ENCODE measurements at regions not wholly inside any gene's neighbourhood (a gene's known extent, or its start where the extent isn't known, plus 50 kb on each side); places are given as distances from the start of the nearest gene placed in this dataset.
"Not testable (repeated sequence)": the region's sequence is repeated elsewhere in the genome, so short reads cannot be mapped to it uniquely, and the experiment has no call there.

DNA sequence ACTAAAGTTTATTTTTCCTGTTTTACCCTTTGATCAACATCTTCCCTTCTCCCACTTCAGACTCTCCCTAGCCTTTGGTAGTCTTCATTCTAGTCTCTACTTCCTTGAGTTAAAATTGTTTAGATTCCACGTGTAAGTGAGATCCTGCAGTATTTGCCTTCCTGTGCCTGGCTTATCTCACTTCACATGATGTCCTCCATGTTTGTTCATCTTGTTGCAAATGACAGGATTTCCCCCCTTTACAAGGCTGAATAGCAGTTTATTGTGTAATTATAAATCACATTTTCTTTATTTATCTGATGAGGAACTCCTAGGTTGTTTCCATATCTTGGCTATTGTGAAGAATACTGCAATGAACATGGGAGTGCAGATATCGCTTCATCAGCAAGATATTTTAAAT lies 461.7 kb downstream of the CHSY3 start:
- H3K4me3 ChIP-seq (ENCODE audit: low read length): no peak overlapping the region
- H3K9ac ChIP-seq (ENCODE audit: low read length): no peak overlapping the region

GRCh38 chr5:130350131-130350530 lies 445.9 kb downstream of the CHSY3 start:
- no peaks in the 10 kb centered on the region for H3K27me3 ChIP-seq (ENCODE audit: control insufficient read depth, insufficient read depth, low read length)
- no peaks in the 10 kb centered on the region for H3K36me3 ChIP-seq (ENCODE audit: control insufficient read depth, insufficient read depth, low read length)
- no peaks in the 10 kb centered on the region for H3K4me1 ChIP-seq (ENCODE audit: control insufficient read depth, insufficient read depth, low read length)
- no peak overlapping the region for H3K4me3 ChIP-seq (ENCODE audit: low read length)
- no peak overlapping the region for H3K9ac ChIP-seq (ENCODE audit: low read length)
- H3K27ac ChIP-seq (ENCODE audit: low read depth, low read length): no peak overlapping the region

More for the DNA sequence above, 461.7 kb downstream of the CHSY3 start:
- no peak overlapping the region for H3K27ac ChIP-seq (ENCODE audit: low read depth, low read length)
- H3K36me3 ChIP-seq (ENCODE audit: control insufficient read depth, insufficient read depth, low read length): no peaks in the 10 kb centered on the region
- H3K4me1 ChIP-seq (ENCODE audit: control insufficient read depth, insufficient read depth, low read length): no peaks in the 10 kb centered on the region
- no peaks in the 10 kb centered on the region for H3K27me3 ChIP-seq (ENCODE audit: control insufficient read depth, insufficient read depth, low read length)

GRCh38 chr5:130337179-130337888 lies 433.1 kb downstream of the CHSY3 start:
- Histone ChIP-seq H3K27me3 (ENCODE audit: control insufficient read depth, insufficient read depth, low read length) (no peaks in the 10 kb centered on the region), H3K4me3 (ENCODE audit: low read length) (no peak overlapping the region), H3K27ac (ENCODE audit: low read depth, low read length) (no peak overlapping the region), H3K9ac (ENCODE audit: low read length) (no peak overlapping the region), H3K4me1 (ENCODE audit: control insufficient read depth, insufficient read depth, low read length) (no peaks in the 10 kb centered on the region), H3K36me3 (ENCODE audit: control insufficient read depth, insufficient read depth, low read length) (no peaks in the 10 kb centered on the region)

- H3K27me3 ChIP-seq (ENCODE audit: control insufficient read depth, insufficient read depth, low read length): no peaks in the 10 kb centered on the region
- no peak overlapping the region for H3K4me3 ChIP-seq (ENCODE audit: low read length)
- no peak overlapping the region for H3K27ac ChIP-seq (ENCODE audit: low read depth, low read length)
- H3K9ac ChIP-seq (ENCODE audit: low read length): no peak overlapping the region
- H3K4me1 ChIP-seq (ENCODE audit: control insufficient read depth, insufficient read depth, low read length): no peaks in the 10 kb centered on the region
- no peaks in the 10 kb centered on the region for H3K36me3 ChIP-seq (ENCODE audit: control insufficient read depth, insufficient read depth, low read length)
Measured at GRCh38 chr5:130335117-130335516, 430.9 kb downstream of the CHSY3 start.

- H3K27ac ChIP-seq (ENCODE audit: low read depth, low read length): no peak overlapping the region
- H3K27me3 ChIP-seq (ENCODE audit: control insufficient read depth, insufficient read depth, low read length): no peaks in the 10 kb centered on the region
- H3K4me3 ChIP-seq (ENCODE audit: low read length): no peak overlapping the region
- H3K36me3 ChIP-seq (ENCODE audit: control insufficient read depth, insufficient read depth, low read length): no peaks in the 10 kb centered on the region
- no peak overlapping the region for H3K9ac ChIP-seq (ENCODE audit: low read length)
- no peaks in the 10 kb centered on the region for H3K4me1 ChIP-seq (ENCODE audit: control insufficient read depth, insufficient read depth, low read length)
Measured at GRCh38 chr5:130333089-130333488, 428.8 kb downstream of the CHSY3 start.

DNA sequence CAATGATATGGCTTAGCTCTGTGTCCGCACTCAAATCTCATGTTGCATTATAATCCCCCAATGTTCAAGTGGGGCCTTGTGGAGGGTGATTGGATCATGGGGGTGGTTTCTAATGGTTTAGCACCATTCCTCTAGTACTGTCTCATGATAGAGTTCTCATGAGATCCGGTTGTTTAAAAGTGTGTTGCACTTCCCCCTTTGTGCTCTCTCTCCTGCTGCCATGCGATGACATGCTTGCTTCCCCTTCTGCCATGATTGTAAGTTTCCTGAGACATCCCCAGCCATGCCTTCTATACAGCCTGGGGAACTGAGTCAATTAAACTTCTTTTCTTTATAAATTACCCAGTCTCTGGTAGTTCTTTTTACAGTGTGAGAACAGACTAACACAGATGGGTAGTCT lies 427.1 kb downstream of the CHSY3 start:
- no peaks in the 10 kb centered on the region for H3K27me3 ChIP-seq (ENCODE audit: control insufficient read depth, insufficient read depth, low read length)
- H3K4me1 ChIP-seq (ENCODE audit: control insufficient read depth, insufficient read depth, low read length): no peaks in the 10 kb centered on the region
- no peak overlapping the region for H3K4me3 ChIP-seq (ENCODE audit: low read length)
- no peaks in the 10 kb centered on the region for H3K36me3 ChIP-seq (ENCODE audit: control insufficient read depth, insufficient read depth, low read length)
- no peak overlapping the region for H3K27ac ChIP-seq (ENCODE audit: low read depth, low read length)
- no peak overlapping the region for H3K9ac ChIP-seq (ENCODE audit: low read length)

- Histone ChIP-seq H3K36me3 (ENCODE audit: control insufficient read depth, insufficient read depth, low read length) (no peaks in the 10 kb centered on the region), H3K9ac (ENCODE audit: low read length) (no peak overlapping the region), H3K27ac (ENCODE audit: low read depth, low read length) (no peak overlapping the region), H3K4me3 (ENCODE audit: low read length) (no peak overlapping the region), H3K4me1 (ENCODE audit: control insufficient read depth, insufficient read depth, low read length) (no peaks in the 10 kb centered on the region), H3K27me3 (ENCODE audit: control insufficient read depth, insufficient read depth, low read length) (no peaks in the 10 kb centered on the region)
Measured at GRCh38 chr5:130324953-130325671, 420.8 kb downstream of the CHSY3 start.

- Histone ChIP-seq H3K9ac (ENCODE audit: low read length) (no peak overlapping the region), H3K36me3 (ENCODE audit: control insufficient read depth, insufficient read depth, low read length) (no peaks in the 10 kb centered on the region), H3K4me1 (ENCODE audit: control insufficient read depth, insufficient read depth, low read length) (no peaks in the 10 kb centered on the region), H3K4me3 (ENCODE audit: low read length) (no peak overlapping the region), H3K27me3 (ENCODE audit: control insufficient read depth, insufficient read depth, low read length) (no peaks in the 10 kb centered on the region), H3K27ac (ENCODE audit: low read depth, low read length) (no peak overlapping the region)
Measured at GRCh38 chr5:130323804-130324454, 419.7 kb downstream of the CHSY3 start.

GRCh38 chr5:130321931-130322330 lies 417.7 kb downstream of the CHSY3 start:
- Histone ChIP-seq H3K4me3 (ENCODE audit: low read length) (no peak overlapping the region), H3K9ac (ENCODE audit: low read length) (no peak overlapping the region), H3K36me3 (ENCODE audit: control insufficient read depth, insufficient read depth, low read length) (no peaks in the 10 kb centered on the region), H3K4me1 (ENCODE audit: control insufficient read depth, insufficient read depth, low read length) (no peaks in the 10 kb centered on the region), H3K27me3 (ENCODE audit: control insufficient read depth, insufficient read depth, low read length) (no peaks in the 10 kb centered on the region), H3K27ac (ENCODE audit: low read depth, low read length) (no peak overlapping the region)

GRCh38 chr5:130316971-130317680 lies 412.9 kb downstream of the CHSY3 start:
- no peaks in the 10 kb centered on the region for H3K36me3 ChIP-seq (ENCODE audit: control insufficient read depth, insufficient read depth, low read length)

GRCh38 chr5:130295235-130295634 lies 391.0 kb downstream of the CHSY3 start:
- H3K36me3 ChIP-seq (ENCODE audit: control insufficient read depth, insufficient read depth, low read length): no peaks in the 10 kb centered on the region
- H3K4me1 ChIP-seq (ENCODE audit: control insufficient read depth, insufficient read depth, low read length): no peaks in the 10 kb centered on the region
- H3K27me3 ChIP-seq (ENCODE audit: control insufficient read depth, insufficient read depth, low read length): no peaks in the 10 kb centered on the region
- no peak overlapping the region for H3K27ac ChIP-seq (ENCODE audit: low read depth, low read length)
- no peak overlapping the region for H3K9ac ChIP-seq (ENCODE audit: low read length)
- no peak overlapping the region for H3K4me3 ChIP-seq (ENCODE audit: low read length)

More at GRCh38 chr5:130316971-130317680, 412.9 kb downstream of the CHSY3 start:
- H3K27me3 ChIP-seq (ENCODE audit: control insufficient read depth, insufficient read depth, low read length): no peaks in the 10 kb centered on the region
- no peak overlapping the region for H3K9ac ChIP-seq (ENCODE audit: low read length)
- H3K4me3 ChIP-seq (ENCODE audit: low read length): no peak overlapping the region
- H3K27ac ChIP-seq (ENCODE audit: low read depth, low read length): no peak overlapping the region
- no peaks in the 10 kb centered on the region for H3K4me1 ChIP-seq (ENCODE audit: control insufficient read depth, insufficient read depth, low read length)

DNA sequence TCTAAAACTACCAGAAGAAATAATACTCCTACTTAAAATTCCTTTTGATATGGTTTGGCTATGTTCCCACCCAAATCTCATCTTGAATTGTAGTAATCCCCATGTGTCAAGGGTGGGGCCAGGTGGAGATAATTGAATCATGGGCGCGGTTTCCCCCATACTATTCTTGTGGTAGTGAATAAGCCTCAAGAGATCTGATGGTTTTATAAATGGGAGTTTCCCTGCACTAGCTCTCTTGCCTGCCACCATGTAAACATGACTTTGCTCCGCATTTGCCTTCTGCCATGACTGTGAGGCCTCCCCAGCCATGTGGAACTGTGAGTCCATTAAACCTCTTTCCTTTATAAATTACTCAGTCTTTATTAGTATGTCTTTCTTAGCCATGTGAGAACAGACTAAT lies 390.5 kb downstream of the CHSY3 start:
- not testable (repeated sequence) for H3K36me3 ChIP-seq (ENCODE audit: control insufficient read depth, insufficient read depth, low read length); H3K9ac ChIP-seq (ENCODE audit: low read length); H3K4me1 ChIP-seq (ENCODE audit: control insufficient read depth, insufficient read depth, low read length); H3K27ac ChIP-seq (ENCODE audit: low read depth, low read length); H3K4me3 ChIP-seq (ENCODE audit: low read length); H3K27me3 ChIP-seq (ENCODE audit: control insufficient read depth, insufficient read depth, low read length)

Measured in rectal smooth muscle tissue (tissue), 1 donor.